SK-N-SH treated with all-trans-retinoic acid at 6 μM for 48 hours (cell line): ENCODE measurements at regions not wholly inside any gene's neighbourhood (a gene's known extent, or its start where the extent isn't known, plus 50 kb on each side); places are given as distances from the start of the nearest gene placed in this dataset.

Experiments used
- TSHZ2 ChIP-seq: fragments of 250-450 bp; sonication (Bioruptor Pico); IDR thresholded peaks from 2 replicates; pipeline ENCODE4 v1.5.0; 2020; ENCODE audit warnings: mild to moderate bottlenecking, moderate library complexity
- ZC3H10 ChIP-seq: fragments of 250-450 bp; sonication (Bioruptor Pico); IDR thresholded peaks from 2 replicates; pipeline ENCODE4 v1.5.1; 2021; ENCODE audit warnings: mild to moderate bottlenecking, moderate library complexity
- ZFP30 ChIP-seq: fragments of 450-650 bp; formaldehyde crosslinking; IDR thresholded peaks from 2 replicates; pipeline ENCODE4 v1.5.0; 2022; ENCODE audit warnings: mild to moderate bottlenecking, moderate library complexity

- TF ChIP-seq ZC3H10 (no peak), TSHZ2 (CRISPR knock-in tag) (no peak), ZFP30 (CRISPR knock-in tag) (no peak)
These were observed 1744.2 kb downstream of the TP53TG3F start for GRCh38 chr16:35203636-35204035.
